ENCODE measurements at regions not wholly inside any gene's neighbourhood (a gene's known extent, or its start where the extent isn't known, plus 50 kb on each side); places are given as distances from the start of the nearest gene placed in this dataset.

DNA sequence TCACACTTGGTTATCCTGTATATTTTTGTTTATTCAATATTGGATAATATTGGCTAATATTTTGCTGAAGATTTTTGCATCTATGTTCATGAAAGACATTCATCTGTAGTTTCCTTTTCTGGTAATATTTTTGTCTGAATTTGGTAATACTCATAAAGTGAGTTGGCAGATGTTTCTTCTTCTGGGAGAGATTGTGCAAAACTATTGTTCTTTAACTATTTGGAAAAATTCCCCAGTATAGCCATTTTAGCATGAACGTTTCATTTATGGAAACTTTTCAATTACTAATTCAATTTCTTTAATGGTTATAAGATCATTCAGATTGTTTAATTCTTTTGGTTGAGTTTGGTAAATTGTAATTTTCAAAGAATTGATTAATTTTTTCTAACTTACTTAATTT is 560.8 kb upstream of the FZD8 start:
- H3K4me1 ChIP-seq (replicated peaks; ENCODE audit: insufficient read depth): no peaks in the 10 kb centered on the region
- H3K4me3 ChIP-seq: no peak overlapping the region
- no peaks in the 10 kb centered on the region for H3K36me3 ChIP-seq (ENCODE audit: low read depth)
- no peaks in the 10 kb centered on the region for H3K9me3 ChIP-seq (ENCODE audit: insufficient read depth, low read depth)
- no TSS peak for BruUV-seq (replicated peaks)
- no peaks in the 10 kb centered on the region for H3K9me2 ChIP-seq (ENCODE audit: insufficient read depth)
- no peak for DNase-seq
- H3K79me2 ChIP-seq (ENCODE audit: low read depth): no peaks in the 10 kb centered on the region
- H3K4me2 ChIP-seq: no peak overlapping the region
- CTCF ChIA-PET: no interaction called here
- intact Hi-C loops (cut with micrococcal nuclease; ENCODE audit: unreplicated experiment): no loop called here
- POLR2A ChIA-PET (ENCODE audit: unreplicated experiment): no interaction called here
- no peak overlapping the region for H2AFZ ChIP-seq
- H3K27ac ChIP-seq: no peak overlapping the region
- no peaks in the 10 kb centered on the region for H4K20me1 ChIP-seq (ENCODE audit: insufficient read depth)
- H3K27me3 ChIP-seq (ENCODE audit: insufficient read depth, low read depth): no peaks in the 10 kb centered on the region
- H3F3A ChIP-seq (ENCODE audit: insufficient read depth, low read depth): no peaks in the 10 kb centered on the region
- TF ChIP-seq EZH2 (IDR thresholded peaks at IDR 0.05; ENCODE audit: low read depth): no peak
- TF ChIP-seq, protein P1, sequence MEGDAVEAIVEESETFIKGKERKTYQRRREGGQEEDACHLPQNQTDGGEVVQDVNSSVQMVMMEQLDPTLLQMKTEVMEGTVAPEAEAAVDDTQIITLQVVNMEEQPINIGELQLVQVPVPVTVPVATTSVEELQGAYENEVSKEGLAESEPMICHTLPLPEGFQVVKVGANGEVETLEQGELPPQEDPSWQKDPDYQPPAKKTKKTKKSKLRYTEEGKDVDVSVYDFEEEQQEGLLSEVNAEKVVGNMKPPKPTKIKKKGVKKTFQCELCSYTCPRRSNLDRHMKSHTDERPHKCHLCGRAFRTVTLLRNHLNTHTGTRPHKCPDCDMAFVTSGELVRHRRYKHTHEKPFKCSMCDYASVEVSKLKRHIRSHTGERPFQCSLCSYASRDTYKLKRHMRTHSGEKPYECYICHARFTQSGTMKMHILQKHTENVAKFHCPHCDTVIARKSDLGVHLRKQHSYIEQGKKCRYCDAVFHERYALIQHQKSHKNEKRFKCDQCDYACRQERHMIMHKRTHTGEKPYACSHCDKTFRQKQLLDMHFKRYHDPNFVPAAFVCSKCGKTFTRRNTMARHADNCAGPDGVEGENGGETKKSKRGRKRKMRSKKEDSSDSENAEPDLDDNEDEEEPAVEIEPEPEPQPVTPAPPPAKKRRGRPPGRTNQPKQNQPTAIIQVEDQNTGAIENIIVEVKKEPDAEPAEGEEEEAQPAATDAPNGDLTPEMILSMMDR (conservative IDR thresholded peaks at IDR 0.05): no peak

DNA sequence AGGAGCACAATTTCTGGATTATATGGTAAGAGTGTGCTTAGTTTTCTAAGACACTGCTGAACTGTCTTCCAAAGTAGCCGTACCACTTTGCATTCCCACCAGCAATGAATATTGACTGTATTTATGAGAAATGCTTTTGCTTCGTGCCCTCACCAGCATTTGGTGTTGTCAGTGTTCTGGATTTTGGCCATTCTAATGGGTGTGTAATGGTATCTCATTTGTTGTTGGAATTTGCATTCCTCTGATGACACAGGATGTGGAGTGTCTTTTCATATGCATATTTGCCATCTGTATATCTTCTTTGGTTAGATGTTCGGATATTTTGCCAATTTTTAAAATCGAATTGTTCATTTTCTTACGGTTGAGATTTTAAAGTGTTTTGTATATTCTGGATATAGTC is 558.5 kb upstream of the FZD8 start:
- H3K9me2 ChIP-seq (ENCODE audit: insufficient read depth): no peaks in the 10 kb centered on the region
- intact Hi-C loops (cut with micrococcal nuclease; ENCODE audit: unreplicated experiment): no loop called here
- no peaks in the 10 kb centered on the region for H3K79me2 ChIP-seq (ENCODE audit: low read depth)
- H3F3A ChIP-seq (ENCODE audit: insufficient read depth, low read depth): no peaks in the 10 kb centered on the region
- no peak overlapping the region for H2AFZ ChIP-seq
- no peaks in the 10 kb centered on the region for H3K36me3 ChIP-seq (ENCODE audit: low read depth)
- TF ChIP-seq, protein P1 (conservative IDR thresholded peaks at IDR 0.05): no peak
- TF ChIP-seq EZH2 (IDR thresholded peaks at IDR 0.05; ENCODE audit: low read depth): no peak
- no peak overlapping the region for H3K4me2 ChIP-seq
- no peak overlapping the region for H3K4me3 ChIP-seq
- no peaks in the 10 kb centered on the region for H4K20me1 ChIP-seq (ENCODE audit: insufficient read depth)
- H3K4me1 ChIP-seq (replicated peaks; ENCODE audit: insufficient read depth): no peaks in the 10 kb centered on the region
- H3K27ac ChIP-seq: no peak overlapping the region
- DNase-seq: no peak
- no peaks in the 10 kb centered on the region for H3K27me3 ChIP-seq (ENCODE audit: insufficient read depth, low read depth)
- BruUV-seq (replicated peaks): no TSS peak
- H3K9me3 ChIP-seq (ENCODE audit: insufficient read depth, low read depth): no peaks in the 10 kb centered on the region
- ChIA-PET CTCF (no interaction called here), POLR2A (ENCODE audit: unreplicated experiment) (interaction anchor here (0.7 kb wide), 1 partner anchor 142 kb away, joined by 7 read pairs; no protein-coding TSS in a partner anchor)

DNA sequence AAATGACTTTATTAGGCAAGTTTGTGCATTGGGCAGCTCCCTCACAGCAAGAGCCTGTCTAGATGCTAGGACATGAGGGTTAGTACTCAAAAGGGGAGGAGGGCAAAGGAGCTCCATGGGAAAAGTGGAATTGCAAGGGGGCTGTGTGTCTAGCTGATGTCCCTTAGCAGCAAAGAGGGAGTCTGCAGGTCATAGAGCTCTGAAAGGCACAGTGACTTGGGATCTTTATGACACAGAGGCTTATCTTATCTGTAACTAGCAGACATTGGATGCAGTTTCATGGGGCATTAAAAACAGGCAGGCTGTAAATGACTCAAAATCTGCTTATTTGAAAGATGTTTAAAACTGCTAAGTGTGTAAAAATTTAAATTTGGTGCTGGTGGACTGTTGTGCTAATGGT is 556.2 kb upstream of the FZD8 start:
- no TSS peak for BruUV-seq (replicated peaks)
- Histone ChIP-seq H3F3A (ENCODE audit: insufficient read depth, low read depth) (no peaks in the 10 kb centered on the region), H3K36me3 (ENCODE audit: low read depth) (no peaks in the 10 kb centered on the region), H4K20me1 (ENCODE audit: insufficient read depth) (no peaks in the 10 kb centered on the region), H3K4me2 (no peak overlapping the region), H2AFZ (no peak overlapping the region), H3K27ac (no peak overlapping the region), H3K4me1 (replicated peaks; ENCODE audit: insufficient read depth) (no peaks in the 10 kb centered on the region), H3K79me2 (ENCODE audit: low read depth) (no peaks in the 10 kb centered on the region), H3K9me3 (ENCODE audit: insufficient read depth, low read depth) (no peaks in the 10 kb centered on the region), H3K9me2 (ENCODE audit: insufficient read depth) (no peaks in the 10 kb centered on the region), H3K4me3 (no peak overlapping the region), H3K27me3 (ENCODE audit: insufficient read depth, low read depth) (no peaks in the 10 kb centered on the region)
- intact Hi-C loops (cut with micrococcal nuclease; ENCODE audit: unreplicated experiment): no loop called here
- no peak for DNase-seq
- CTCF ChIA-PET: no interaction called here
- POLR2A ChIA-PET (ENCODE audit: unreplicated experiment): no interaction called here
- TF ChIP-seq, protein P1 (conservative IDR thresholded peaks at IDR 0.05): no peak
- TF ChIP-seq EZH2 (IDR thresholded peaks at IDR 0.05; ENCODE audit: low read depth): no peak
